EH (cell line): ENCODE measurements at regions not wholly inside any gene's neighbourhood (a gene's known extent, or its start where the extent isn't known, plus 50 kb on each side); places are given as distances from the start of the nearest gene placed in this dataset.
"Not testable (repeated sequence)": the region's sequence is repeated elsewhere in the genome, so short reads cannot be mapped to it uniquely, and the experiment has no call there.

Experiments used
- DNase-seq: peaks from one replicate; pipeline ENCODE4 v3.0.0-alpha.2; 2015; ENCODE audit warnings: low read depth

DNA sequence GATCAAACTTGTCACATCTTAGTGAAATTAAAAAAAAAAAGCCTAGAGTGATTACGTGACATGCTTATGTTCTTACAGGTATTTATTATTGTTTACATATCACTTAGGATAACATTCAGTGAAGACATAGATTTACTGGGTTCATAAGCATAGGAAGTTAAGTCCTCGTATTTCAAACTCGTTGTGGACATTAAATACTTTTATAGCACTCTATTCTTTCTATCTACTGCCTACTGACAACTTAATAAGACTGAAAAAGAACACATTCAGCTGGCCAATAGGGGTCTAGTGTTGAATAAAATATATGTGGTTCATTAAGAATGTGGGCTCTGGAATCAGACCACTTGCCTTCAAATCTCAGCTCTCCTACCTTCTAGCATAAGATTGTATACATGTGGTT lies 1927.4 kb downstream of the PCDH9 start:
- no peak for DNase-seq

DNA sequence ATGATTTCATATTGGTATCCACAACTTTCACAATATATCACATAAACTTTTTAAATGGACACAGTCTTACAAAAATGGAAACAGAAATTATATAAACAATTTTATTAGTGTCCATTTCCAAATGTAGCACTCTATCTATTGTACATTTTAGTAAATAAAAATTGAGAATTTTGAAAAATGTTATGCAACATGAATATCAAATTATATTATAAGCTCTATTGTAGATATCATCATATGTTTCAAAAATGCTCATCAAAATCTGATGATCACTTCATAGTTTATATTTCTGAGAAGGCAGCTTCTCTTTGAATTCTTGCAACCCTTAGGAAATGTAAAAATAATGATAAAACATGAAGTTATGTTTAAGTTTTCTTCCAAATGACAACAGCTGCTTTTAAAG lies 1928.6 kb downstream of the PCDH9 start:
- no peak for DNase-seq

- DNase-seq: no peak
Observed at GRCh38 chr13:65300220-65300619, 1929.9 kb downstream of the PCDH9 start.

GRCh38 chr13:65293530-65294198 lies 1936.5 kb downstream of the PCDH9 start:
- no peak for DNase-seq

DNA sequence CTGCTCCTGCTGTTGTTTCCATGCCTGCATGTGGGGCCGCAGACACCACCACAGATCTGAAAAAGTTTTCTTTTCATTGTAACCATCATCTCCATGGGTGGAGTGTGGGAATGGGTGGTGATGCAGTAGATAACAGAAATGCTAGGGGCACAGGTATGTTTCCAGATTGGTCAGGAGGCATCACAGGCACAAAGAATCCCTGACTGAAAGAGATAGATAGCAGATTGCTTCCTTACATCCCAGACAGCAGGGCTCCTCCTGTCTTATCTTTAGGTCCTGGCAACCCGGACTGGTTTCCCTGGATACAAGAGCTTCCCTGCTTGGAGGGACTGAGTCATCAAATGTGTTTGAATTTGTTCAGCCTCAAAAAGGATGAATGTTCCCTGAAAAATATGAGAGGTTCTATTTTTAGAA lies 1937.6 kb downstream of the PCDH9 start:
- DNase-seq: peak; percentile 84

DNA sequence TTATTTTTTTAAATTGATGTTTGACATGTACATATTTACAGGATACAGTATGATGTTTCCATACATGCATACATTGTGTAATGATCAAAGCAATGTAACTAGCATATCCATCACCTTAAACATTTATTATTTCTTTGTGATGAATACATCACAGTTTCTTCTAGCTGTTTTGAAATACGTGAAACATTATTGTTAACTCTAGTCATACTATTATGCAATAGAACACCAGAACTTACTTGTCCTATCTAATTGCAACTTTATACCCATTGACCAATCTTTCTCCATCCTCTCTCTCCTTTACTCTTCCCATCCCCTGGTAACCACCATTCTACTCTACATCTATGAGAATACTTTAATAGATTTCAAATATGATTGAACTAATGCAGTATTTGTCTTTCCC lies 1942.7 kb downstream of the PCDH9 start:
- DNase-seq: no peak

- DNase-seq: no peak
Observed at GRCh38 chr13:65275838-65276630, 1954.1 kb downstream of the PCDH9 start.

DNA sequence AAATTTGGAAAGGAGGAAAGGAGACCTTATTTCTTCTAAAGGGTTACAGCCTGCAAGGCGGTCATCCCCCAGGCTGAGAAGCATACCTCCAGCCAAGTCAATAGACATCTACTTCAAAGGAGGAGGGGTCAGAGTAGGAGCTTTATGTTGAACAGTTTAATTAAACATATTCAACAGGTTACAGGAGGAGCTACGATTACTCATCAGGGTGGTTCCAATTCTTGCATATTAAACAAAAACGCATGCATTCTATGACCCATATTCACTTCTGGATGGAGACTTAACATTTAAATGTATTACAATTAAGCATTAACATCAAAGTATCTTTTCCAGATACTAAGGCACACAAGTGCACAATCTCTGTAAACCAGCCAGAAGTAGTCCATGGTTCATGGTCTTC lies 1955.0 kb downstream of the PCDH9 start:
- no peak for DNase-seq

DNA sequence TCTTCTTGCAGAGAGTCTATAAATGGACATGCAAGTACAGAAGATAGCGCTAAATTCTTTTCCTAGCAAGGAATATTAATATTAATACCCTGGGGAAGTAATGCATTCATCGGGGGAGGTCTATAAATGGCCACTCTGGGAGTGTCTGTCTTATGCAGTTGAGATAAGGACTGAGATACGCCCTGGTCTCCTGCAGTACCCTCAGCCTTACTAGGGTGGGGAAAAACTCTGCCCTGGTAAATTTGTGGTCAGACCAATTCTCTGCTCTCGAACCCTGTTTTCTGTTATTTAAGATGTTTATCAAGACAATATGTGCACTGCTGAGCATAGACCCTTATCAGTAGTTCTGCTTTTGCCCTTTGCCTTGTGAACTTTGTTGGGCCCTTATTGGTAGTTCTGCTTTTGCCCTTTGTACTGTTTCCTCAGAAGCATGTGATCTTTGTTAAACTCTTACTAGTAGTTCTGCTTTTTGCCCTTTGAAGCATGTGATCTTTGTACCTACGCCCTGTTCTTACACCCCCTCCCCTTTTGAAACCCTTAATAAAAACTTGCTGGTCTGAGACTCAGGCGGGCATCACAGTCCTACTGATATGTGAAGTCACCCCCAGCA lies 1956.2 kb downstream of the PCDH9 start:
- DNase-seq: not testable (repeated sequence)

DNA sequence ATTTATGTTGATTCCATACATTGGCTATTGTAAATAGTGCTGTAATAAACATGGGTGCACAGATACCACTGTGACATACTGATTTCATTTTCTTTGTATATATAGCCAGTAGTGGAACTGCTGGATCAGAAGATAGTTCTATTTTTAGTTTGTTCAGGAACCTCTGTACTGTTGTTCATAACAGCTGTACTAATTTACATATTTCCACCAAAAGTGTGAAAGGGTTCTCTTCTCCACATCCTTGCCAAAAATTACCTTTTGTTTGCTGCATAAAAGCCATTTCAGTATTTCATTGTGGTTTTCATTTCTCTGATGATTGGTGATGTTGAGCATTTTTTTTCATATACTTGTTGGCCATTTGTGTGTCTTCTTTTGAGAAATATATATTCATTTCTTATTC lies 1962.1 kb downstream of the PCDH9 start:
- DNase-seq: no peak

DNA sequence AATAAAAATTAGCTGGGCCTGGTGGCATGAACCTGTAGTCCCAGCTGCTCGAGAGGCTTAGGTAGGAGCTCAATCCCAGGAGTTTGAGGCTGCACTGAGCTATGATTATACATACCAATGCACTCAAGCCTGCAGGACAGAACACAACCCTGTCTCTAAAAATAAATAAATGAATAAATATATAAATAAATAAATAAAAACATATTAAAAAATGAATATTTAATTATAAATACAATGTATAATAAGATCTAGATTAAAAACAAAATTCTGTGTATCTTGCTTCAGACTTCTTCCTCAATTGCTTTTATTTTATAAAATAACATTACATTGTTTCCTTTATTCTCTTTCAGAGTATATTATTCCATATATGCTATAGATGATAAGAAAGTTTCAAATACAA lies 1964.1 kb downstream of the PCDH9 start:
- no peak for DNase-seq

- DNase-seq: no peak
Observed at GRCh38 chr13:65264066-65264465, 1966.1 kb downstream of the PCDH9 start.

GRCh38 chr13:65260946-65261891 lies 1968.9 kb downstream of the PCDH9 start:
- DNase-seq: peak; percentile 6

- no peak for DNase-seq
Observed at GRCh38 chr13:65240773-65241172, 1989.4 kb downstream of the PCDH9 start.

DNA sequence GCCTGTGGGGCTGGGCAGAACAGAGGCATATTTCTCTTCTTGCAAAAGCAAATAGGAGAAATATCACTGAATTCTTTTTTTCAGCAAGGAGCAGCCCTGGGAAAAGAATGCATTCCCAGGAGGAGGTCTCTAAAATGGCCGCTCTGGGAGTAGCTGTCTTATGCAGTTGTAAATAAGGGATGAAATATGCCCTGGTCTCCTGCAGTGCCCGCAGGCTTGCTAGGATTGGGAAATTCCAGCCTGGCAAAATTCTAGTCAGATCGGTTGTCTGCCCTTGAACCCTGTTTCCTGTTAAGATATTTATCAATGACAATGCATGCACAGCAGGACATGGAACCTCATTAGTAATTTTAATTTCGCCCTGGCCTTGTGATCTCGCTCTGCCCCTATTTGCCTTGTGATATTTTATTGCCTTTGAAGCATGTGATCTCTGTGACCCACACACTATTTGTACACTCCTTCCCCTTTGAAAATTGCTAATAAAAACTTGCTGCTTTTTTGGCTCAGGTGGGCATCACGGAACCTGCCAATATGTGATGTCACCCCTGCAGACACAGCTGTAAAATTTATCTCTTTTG lies 1993.2 kb downstream of the PCDH9 start:
- DNase-seq: no peak

GRCh38 chr13:65217471-65217995 lies 2012.6 kb downstream of the PCDH9 start:
- no peak for DNase-seq

DNA sequence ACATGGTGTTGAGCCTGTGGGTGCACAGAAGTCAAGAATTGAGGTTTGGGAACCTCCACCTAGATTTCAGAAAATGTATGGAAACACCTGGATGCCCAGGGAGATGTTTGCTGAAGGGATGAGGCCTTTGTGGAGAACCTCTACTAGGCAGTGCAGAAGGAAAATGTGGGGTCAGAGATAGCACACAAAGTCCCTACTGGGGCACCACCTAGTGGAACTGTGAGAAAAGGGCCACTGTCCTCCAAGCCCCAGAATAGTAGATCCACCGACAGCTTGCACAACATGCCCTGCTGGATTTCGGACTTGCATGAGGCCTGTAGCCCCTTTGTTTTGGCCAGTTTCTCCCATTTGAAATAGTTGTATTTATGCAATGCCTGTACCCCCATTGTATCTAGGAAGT lies 2027.3 kb downstream of the PCDH9 start:
- peak; percentile 33 for DNase-seq

GRCh38 chr13:65188721-65189120 lies 2041.4 kb downstream of the PCDH9 start:
- DNase-seq: peak; percentile 21

DNA sequence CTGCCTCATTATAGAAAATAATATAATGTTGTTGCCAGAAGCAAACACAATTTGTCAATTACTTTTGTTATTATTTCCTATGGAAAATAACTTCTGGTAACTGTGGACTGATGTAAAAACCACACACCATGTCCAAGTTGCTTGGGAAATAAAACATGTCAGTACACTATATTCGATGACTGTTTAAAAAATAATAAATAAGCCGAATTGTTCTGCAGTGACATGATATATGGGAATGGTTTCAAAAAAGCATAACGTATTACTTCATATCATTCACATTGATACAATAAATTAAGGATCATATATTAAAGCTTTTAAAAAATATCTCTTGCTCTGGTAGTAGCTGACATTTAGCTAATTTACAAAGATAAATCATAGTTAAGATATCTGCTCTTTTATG lies 2062.1 kb downstream of the PCDH9 start:
- no peak for DNase-seq

DNA sequence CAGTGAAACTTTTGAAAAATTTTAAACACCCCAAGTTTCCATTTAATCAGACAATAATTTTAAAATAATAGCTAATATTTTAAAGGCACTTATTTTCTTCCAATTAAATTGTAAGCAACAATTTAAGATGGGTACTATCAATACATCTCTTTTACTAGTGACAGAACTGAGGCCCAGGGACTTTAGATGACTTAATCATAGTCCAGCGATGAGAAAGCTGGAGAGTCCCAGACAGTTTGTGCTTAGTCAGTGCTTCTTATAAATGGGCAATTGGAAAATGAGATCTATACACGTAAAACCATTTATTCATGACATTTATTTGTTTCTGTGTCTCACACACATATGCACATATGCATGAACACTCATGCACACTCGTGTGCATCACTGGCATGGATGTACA lies 2063.5 kb downstream of the PCDH9 start:
- no peak for DNase-seq

- no peak for DNase-seq
Observed at GRCh38 chr13:65159803-65160202, 2070.3 kb downstream of the PCDH9 start.

- no peak for DNase-seq
Observed at GRCh38 chr13:65155861-65156260, 2074.3 kb downstream of the PCDH9 start.
